A549 (cell line): ENCODE measurements at regions not wholly inside any gene's neighbourhood (a gene's known extent, or its start where the extent isn't known, plus 50 kb on each side); places are given as distances from the start of the nearest gene placed in this dataset.

Experiments
- ATAC-seq, 2 experiments: fragments of 200-7000 bp in 1 of 2; fragments of >200 bp in 1 of 2; cut with Nextera tagmentation in 1 of 2; cut with Tn5 transposase in 1 of 2; 3 replicates each; pipeline versions ENCODE4 v1.8.0 to v1.9.1; 2018 to 2020; ENCODE audit warnings: mild to moderate bottlenecking in 1 of 2, moderate library complexity in 1 of 2
- CTCF ChIA-PET: fragments of 300-600 bp; sonication (Branson Sonifier 250); formaldehyde crosslinking; extraction: SDS; loops from one replicate; lab custom pipeline; 2021; ENCODE audit warnings: antibody characterized with exemption, inconsistent platforms; lab: Yijun Ruan, JAX
- POLR2A ChIA-PET: fragments of 350-600 bp; formaldehyde crosslinking; extraction: SDS; loops from one replicate; lab custom pipeline; 2021; ENCODE audit warnings: antibody characterized with exemption, inconsistent platforms; lab: Yijun Ruan, JAX
- DNase-seq, 2 experiments: peaks; one replicate each; pipeline versions ENCODE4 v3.0.0 to v3.0.0-alpha.2; 2011 to 2016; ENCODE audit warnings: low read depth in 1 of 2, low spot score in 1 of 2
- FAIRE-seq: peaks from 2 replicates; lab custom pipeline; 2011; peaks lifted over from hg19 to GRCh38; lab: Jason Lieb, UNC
- H3K27ac ChIP-seq, 2 experiments: fragments of >200 bp; sonication (Bioruptor Twin); formaldehyde crosslinking; 3 replicates each; pipeline ENCODE4 v1.5.1; 2016 to 2017
- H3K4me1 ChIP-seq: fragments of >200 bp; sonication (Bioruptor Twin); formaldehyde crosslinking; 3 replicates; pipeline ENCODE4 v1.6.1; 2016
- H3K4me2 ChIP-seq: fragments of >200 bp; sonication (Bioruptor Twin); formaldehyde crosslinking; 3 replicates; pipeline ENCODE4 v1.6.1; 2016
- H3K4me3 ChIP-seq: fragments of >200 bp; sonication (Bioruptor Twin); formaldehyde crosslinking; 3 replicates; pipeline ENCODE4 v1.5.1; 2016
- H3K9me3 ChIP-seq: fragments of >200 bp; sonication (Bioruptor Twin); formaldehyde crosslinking; 3 replicates; pipeline ENCODE4 v1.6.1; 2016
- ATOH8 ChIP-seq: fragments of 250-450 bp; sonication (Bioruptor Pico); IDR thresholded peaks from 2 replicates; pipeline ENCODE4 v1.5.0; 2020; ENCODE audit warnings: low read depth, mild to moderate bottlenecking, moderate library complexity
- BCL3 ChIP-seq: fragments of >200 bp; sonication (Bioruptor Twin); formaldehyde crosslinking; IDR thresholded peaks from 3 replicates; pipeline ENCODE4 v1.6.1; 2016
- CEBPB ChIP-seq, 2 experiments: fragments of >200 bp in 1 of 2; sonication (Bioruptor Twin) in 1 of 2; formaldehyde crosslinking in 1 of 2; IDR thresholded peaks; 2 replicates each; pipeline ENCODE4 v1.6.1; 2012 to 2016
- CHD4 ChIP-seq: fragments of 200-600 bp; sonication (generic); IDR thresholded peaks from 2 replicates; pipeline ENCODE4 v1.6.1; 2016; ENCODE audit warnings: antibody characterized with exemption, mild to moderate bottlenecking, borderline replicate concordance
- CTCF ChIP-seq: fragments of >200 bp; sonication (Bioruptor Twin); formaldehyde crosslinking; IDR thresholded peaks from 3 replicates; pipeline ENCODE4 v1.5.1; 2016
- EHMT2 ChIP-seq: fragments of 200-600 bp; sonication (generic); IDR thresholded peaks from 2 replicates; pipeline ENCODE4 v1.6.1; 2016; ENCODE audit warnings: antibody characterized with exemption, low read depth, mild to moderate bottlenecking, moderate library complexity
- EP300 ChIP-seq, 2 experiments: fragments of >200 bp; sonication (Bioruptor Twin); formaldehyde crosslinking; IDR thresholded peaks; 2 replicates in 1 of 2; 3 replicates in 1 of 2; pipeline ENCODE4 v1.6.1; 2016 to 2017
- FOXS1 ChIP-seq: fragments of 250-450 bp; sonication (Bioruptor Pico); IDR thresholded peaks from 2 replicates; pipeline ENCODE4 v1.5.0; 2020; ENCODE audit warnings: mild to moderate bottlenecking, moderate library complexity
- GATA3 ChIP-seq: IDR thresholded peaks from 2 replicates; pipeline ENCODE4 v1.6.1; 2012; ENCODE audit warnings: borderline replicate concordance
- HOXB5 ChIP-seq: fragments of 250-450 bp; sonication (Bioruptor Pico); IDR thresholded peaks from 2 replicates; pipeline ENCODE4 v1.5.0; 2020; ENCODE audit warnings: mild to moderate bottlenecking, moderate library complexity
- JUNB ChIP-seq: fragments of >200 bp; sonication (Bioruptor Twin); formaldehyde crosslinking; IDR thresholded peaks from 2 replicates; pipeline ENCODE4 v1.6.1; 2016
- KDM1A ChIP-seq: fragments of 200-600 bp; sonication (generic); IDR thresholded peaks from 2 replicates; pipeline ENCODE4 v1.6.1; 2016; ENCODE audit warnings: low read depth, mild to moderate bottlenecking
- MAFK ChIP-seq: fragments of 450-650 bp; IDR thresholded peaks from 2 replicates; pipeline ENCODE4 v1.6.1; 2014; ENCODE audit not compliant: partially characterized antibody
- MAZ ChIP-seq: fragments of 150-350 bp; IDR thresholded peaks from 2 replicates; pipeline ENCODE4 v1.6.1; 2014; ENCODE audit warnings: antibody characterized with exemption, low read depth, low read length, borderline replicate concordance
- NFE2L2 ChIP-seq: fragments of 150-350 bp; conservative IDR thresholded peaks from 2 replicates; pipeline ENCODE4 v1.6.1; 2014; ENCODE audit warnings: low read length
- NR3C1 ChIP-seq: fragments of >200 bp; sonication (Bioruptor Twin); formaldehyde crosslinking; IDR thresholded peaks from 3 replicates; pipeline ENCODE4 v1.6.1; 2017
- RARB ChIP-seq: fragments of 250-450 bp; sonication (Bioruptor Pico); IDR thresholded peaks from 2 replicates; pipeline ENCODE4 v1.8.0; 2021; ENCODE audit warnings: mild to moderate bottlenecking, moderate library complexity
- RFX5 ChIP-seq: fragments of 450-650 bp; IDR thresholded peaks from 2 replicates; pipeline ENCODE4 v1.7.1; 2014; ENCODE audit warnings: antibody characterized with exemption, mild to moderate bottlenecking, moderate library complexity
- RNF2 ChIP-seq: fragments of 200-600 bp; sonication (generic); IDR thresholded peaks from 2 replicates; pipeline ENCODE4 v1.6.1; 2016; ENCODE audit warnings: low read depth, mild to moderate bottlenecking, antibody characterized with exemption, moderate library complexity, borderline replicate concordance
- SMC3 ChIP-seq: fragments of >200 bp; sonication (Bioruptor Twin); formaldehyde crosslinking; IDR thresholded peaks from 3 replicates; pipeline ENCODE4 v1.6.1; 2018; ENCODE audit warnings: inconsistent platforms
- TFCP2L1 ChIP-seq: fragments of 250-450 bp; sonication (Bioruptor Pico); IDR thresholded peaks from 2 replicates; pipeline ENCODE4 v1.5.0; 2021; ENCODE audit warnings: mild to moderate bottlenecking
- USF2 ChIP-seq: fragments of 450-650 bp; IDR thresholded peaks from 2 replicates; pipeline ENCODE4 v1.6.1; 2014; ENCODE audit warnings: antibody characterized with exemption
- ZFP36 ChIP-seq: fragments of 450-650 bp; IDR thresholded peaks from 2 replicates; pipeline ENCODE4 v1.6.1; 2014; ENCODE audit warnings: borderline replicate concordance; ENCODE audit not compliant: partially characterized antibody
- WGBS: methylation state at CpG from one replicate; pipeline ENCODE4 v1.1.6; 2017; ENCODE audit errors: missing lambda C conversion rate; 5-methylcytosine and 5-hydroxymethylcytosine counted together

- WGBS, result 83% methylated on average over 7 of the region's 7 CpGs
- FAIRE-seq, result no peak
- ChIA-PET POLR2A (no interaction called here), CTCF (no interaction called here)
- DNase-seq, result no peak
- no peaks in the 10 kb centered on the region for H3K4me1 ChIP-seq
- ATAC-seq, result no peak
- no peak overlapping the region for H3K4me2 ChIP-seq
- H3K9me3 ChIP-seq, result no peaks in the 10 kb centered on the region
- H3K4me3 ChIP-seq, result no peak overlapping the region
- H3K27ac ChIP-seq, result no peak overlapping the region
- TF ChIP-seq RARB (CRISPR knock-in tag) (no peak), ZFP36 (no peak), GATA3 (no peak), CTCF (no peak), HOXB5 (CRISPR knock-in tag) (no peak), USF2 (no peak), NFE2L2 (no peak), MAZ (no peak), EP300 (IDR thresholded peaks at IDR 0.05) (no peak), SMC3 (no peak), RNF2 (no peak), FOXS1 (CRISPR knock-in tag) (no peak)
Observed at GRCh38 chr13:80250213-80250810, 90.6 kb downstream of the SPRY2 start.

- TF ChIP-seq JUNB, result no peak
- no peak for TF ChIP-seq MAFK
- TF ChIP-seq SMC3, result no peak
- TF ChIP-seq ZFP36, result no peak
- TF ChIP-seq MAZ, result no peak
- TF ChIP-seq KDM1A, result no peak
- TF ChIP-seq EP300 (IDR thresholded peaks at IDR 0.05), result no peak
- no peak for TF ChIP-seq HOXB5 (CRISPR knock-in tag)
- TF ChIP-seq NR3C1, result no peak
- TF ChIP-seq NFE2L2, result no peak
- no peak for TF ChIP-seq EHMT2
- TF ChIP-seq RFX5, result no peak
- TF ChIP-seq BCL3, result no peak
- no peak for TF ChIP-seq TFCP2L1 (CRISPR knock-in tag)
- no peak for TF ChIP-seq ATOH8
- TF ChIP-seq FOXS1 (CRISPR knock-in tag), result no peak
- no peak for TF ChIP-seq CHD4
- no peak for TF ChIP-seq CEBPB (IDR thresholded peaks at IDR 0.05)
- H3K4me1 ChIP-seq, result no peaks in the 10 kb centered on the region
- H3K4me3 ChIP-seq, result no peak overlapping the region
- ChIA-PET CTCF (no interaction called here), POLR2A (no interaction called here)
- no peaks in the 10 kb centered on the region for H3K9me3 ChIP-seq
- no peak for ATAC-seq
- FAIRE-seq, result no peak
- no peak for DNase-seq
- H3K4me2 ChIP-seq, result no peak overlapping the region
- 27% methylated on average over 1 of the region's 1 CpG for WGBS
- no peak overlapping the region for H3K27ac ChIP-seq
Observed at GRCh38 chr13:80249516-80250212, 91.3 kb downstream of the SPRY2 start.
